ENCODE measurements at regions not wholly inside any gene's neighbourhood (a gene's known extent, or its start where the extent isn't known, plus 50 kb on each side); places are given as distances from the start of the nearest gene placed in this dataset.

GRCh38 chr13:97631158-97631557 lies 197.2 kb downstream of the RAP2A start:
- TF ChIP-seq CTCF (conservative IDR thresholded peaks at IDR 0.05; ENCODE audit: low read depth, low read length) (no peak), RAD21 (IDR thresholded peaks at IDR 0.05; ENCODE audit: low read length) (no peak), MAFK (IDR thresholded peaks at IDR 0.05; ENCODE audit: low read depth, low read length) (no peak)
